Keratinocyte (primary cell): ENCODE measurements at regions not wholly inside any gene's neighbourhood (a gene's known extent, or its start where the extent isn't known, plus 50 kb on each side); places are given as distances from the start of the nearest gene placed in this dataset.

Experiments
- DNase-seq: peaks from one replicate; pipeline ENCODE4 v3.0.0-alpha.2; 2011; ENCODE audit warnings: low read depth, missing footprints, low spot score
- FAIRE-seq: peaks from 2 replicates; lab custom pipeline; 2011; peaks lifted over from hg19 to GRCh38; lab: Jason Lieb, UNC
- H2AFZ ChIP-seq: 2 replicates; pipeline ENCODE4 v1.6.0; 2012; ENCODE audit warnings: low read length, control low read depth, inconsistent platforms; ENCODE audit not compliant: control insufficient read depth
- H3K27ac ChIP-seq: 2 replicates; pipeline ENCODE4 v1.5.1; 2011; ENCODE audit warnings: low read length; ENCODE audit not compliant: control insufficient read depth, insufficient read depth
- H3K27me3 ChIP-seq: 3 replicates; pipeline ENCODE4 v1.6.0; 2011; ENCODE audit warnings: low read length; ENCODE audit not compliant: control insufficient read depth, insufficient read depth; ENCODE audit errors: extremely low read depth
- H3K36me3 ChIP-seq, 2 experiments: 2 replicates in 1 of 2; 3 replicates in 1 of 2; pipeline ENCODE4 v1.5.1; 2011; ENCODE audit warnings: low read length in 2 of 2, mild to moderate bottlenecking in 1 of 2; ENCODE audit not compliant: control insufficient read depth in 2 of 2, insufficient read depth in 2 of 2; ENCODE audit errors: extremely low read depth in 1 of 2
- H3K4me1 ChIP-seq: 3 replicates; pipeline ENCODE4 v1.5.1; 2011; ENCODE audit warnings: low read length; ENCODE audit not compliant: control insufficient read depth, insufficient read depth; ENCODE audit errors: extremely low read depth
- H3K4me2 ChIP-seq: 3 replicates; pipeline ENCODE4 v1.6.0; 2011; ENCODE audit warnings: low read depth, low read length; ENCODE audit not compliant: control insufficient read depth, insufficient read depth; ENCODE audit errors: extremely low read depth
- H3K4me3 ChIP-seq, 3 experiments: fragments of 200-600 bp in 1 of 3; sonication (generic) in 1 of 3; 2 replicates in 2 of 3; 3 replicates in 1 of 3; pipeline ENCODE4 v1.5.1; 2011 to 2016; ENCODE audit warnings: low read length in 3 of 3, mild to moderate bottlenecking in 3 of 3, control low read depth in 2 of 3, inconsistent platforms in 1 of 3, low read depth in 1 of 3, mixed read lengths in 1 of 3, mixed run types in 1 of 3, moderate library complexity in 1 of 3; ENCODE audit not compliant: control insufficient read depth in 2 of 3, insufficient read depth in 2 of 3; ENCODE audit errors: extremely low read depth in 1 of 3
- H3K79me2 ChIP-seq: 2 replicates; pipeline ENCODE4 v1.6.0; 2012; ENCODE audit warnings: low read length; ENCODE audit not compliant: control insufficient read depth, insufficient read depth
- H3K9ac ChIP-seq: 3 replicates; pipeline ENCODE4 v1.6.0; 2011; ENCODE audit warnings: low read length; ENCODE audit not compliant: control insufficient read depth, insufficient read depth; ENCODE audit errors: extremely low read depth
- H3K9me1 ChIP-seq: 3 replicates; pipeline ENCODE4 v1.6.0; 2011; ENCODE audit warnings: low read length; ENCODE audit not compliant: control insufficient read depth, insufficient read depth; ENCODE audit errors: extremely low read depth
- H3K9me3 ChIP-seq: 2 replicates; pipeline ENCODE4 v1.5.1; 2012; ENCODE audit warnings: low read depth, low read length; ENCODE audit not compliant: control insufficient read depth
- H4K20me1 ChIP-seq: 3 replicates; pipeline ENCODE4 v1.6.0; 2011; ENCODE audit warnings: low read length; ENCODE audit not compliant: control insufficient read depth, insufficient read depth; ENCODE audit errors: extremely low read depth
- EZH2 ChIP-seq: IDR thresholded peaks from one replicate; pipeline ENCODE4 v1.6.1; 2012; ENCODE audit warnings: inconsistent platforms, mild to moderate bottlenecking, low read length, moderate library complexity
- dilution Hi-C: fragments of 300-500 bp; cut with MboI; formaldehyde crosslinking; loops from one replicate; pipeline ENCODE4 v1.7.0; 2020; ENCODE audit warnings: low sequenced_read_pairs; ENCODE audit not compliant: extremely low pct_ligation_motif_present
- TF ChIP-seq, protein P1 (sequence below), 3 experiments: IDR thresholded peaks in 1 of 3; conservative IDR thresholded peaks in 1 of 3; optimal IDR thresholded peaks in 1 of 3; 2 replicates in 2 of 3; 3 replicates in 1 of 3; pipeline versions ENCODE3 to v1.5.1; 2011; ENCODE audit warnings: low read length in 3 of 3, mild to moderate bottlenecking in 3 of 3, moderate library complexity in 2 of 3, control low read depth in 1 of 3, inconsistent platforms in 1 of 3; ENCODE audit not compliant: insufficient read depth in 2 of 3; ENCODE audit errors: extremely low read depth in 1 of 3

DNA sequence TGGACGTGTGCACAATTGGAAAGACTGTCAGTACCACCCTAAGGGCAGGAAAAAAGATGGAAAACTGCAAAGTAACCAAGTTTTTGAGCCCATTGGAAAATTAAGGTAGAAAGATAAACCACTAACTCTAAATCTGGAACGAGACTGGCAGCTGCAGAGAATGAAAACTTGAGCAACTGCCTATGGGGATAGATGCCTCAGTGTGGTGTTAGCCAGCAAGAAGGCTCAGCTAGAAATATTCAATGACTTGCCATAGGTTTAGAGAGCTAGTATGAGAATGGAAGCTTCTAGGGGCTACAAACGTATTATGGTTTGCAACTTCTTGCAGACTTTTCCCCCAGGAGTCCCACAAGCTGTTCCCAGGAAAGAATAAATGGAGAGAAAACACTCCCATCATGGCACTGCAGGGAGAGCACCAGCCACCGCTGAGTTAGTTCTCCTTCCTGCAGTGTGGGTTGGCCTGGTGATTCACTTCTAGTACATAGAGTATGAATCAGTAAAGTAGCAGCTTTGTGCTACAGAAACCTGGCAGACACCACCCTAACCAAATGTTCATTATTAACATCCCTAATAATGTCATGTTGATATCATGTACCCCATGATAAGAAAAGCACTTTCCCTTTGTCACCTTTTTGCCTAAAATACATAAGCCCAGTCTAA, 372.4 kb upstream of the VWC2 start:
- H2AFZ ChIP-seq = no peak overlapping the region
- no peak for TF ChIP-seq EZH2
- TF ChIP-seq, protein P1, sequence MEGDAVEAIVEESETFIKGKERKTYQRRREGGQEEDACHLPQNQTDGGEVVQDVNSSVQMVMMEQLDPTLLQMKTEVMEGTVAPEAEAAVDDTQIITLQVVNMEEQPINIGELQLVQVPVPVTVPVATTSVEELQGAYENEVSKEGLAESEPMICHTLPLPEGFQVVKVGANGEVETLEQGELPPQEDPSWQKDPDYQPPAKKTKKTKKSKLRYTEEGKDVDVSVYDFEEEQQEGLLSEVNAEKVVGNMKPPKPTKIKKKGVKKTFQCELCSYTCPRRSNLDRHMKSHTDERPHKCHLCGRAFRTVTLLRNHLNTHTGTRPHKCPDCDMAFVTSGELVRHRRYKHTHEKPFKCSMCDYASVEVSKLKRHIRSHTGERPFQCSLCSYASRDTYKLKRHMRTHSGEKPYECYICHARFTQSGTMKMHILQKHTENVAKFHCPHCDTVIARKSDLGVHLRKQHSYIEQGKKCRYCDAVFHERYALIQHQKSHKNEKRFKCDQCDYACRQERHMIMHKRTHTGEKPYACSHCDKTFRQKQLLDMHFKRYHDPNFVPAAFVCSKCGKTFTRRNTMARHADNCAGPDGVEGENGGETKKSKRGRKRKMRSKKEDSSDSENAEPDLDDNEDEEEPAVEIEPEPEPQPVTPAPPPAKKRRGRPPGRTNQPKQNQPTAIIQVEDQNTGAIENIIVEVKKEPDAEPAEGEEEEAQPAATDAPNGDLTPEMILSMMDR (optimal IDR thresholded peaks at IDR 0.05 in 1 of 3, IDR thresholded peaks at IDR 0.05 in 1 of 3, conservative IDR thresholded peaks at IDR 0.05 in 1 of 3; ENCODE audit: extremely low read depth in 1 of 3, insufficient read depth in 2 of 3, low read length in 3 of 3) = no peak
- dilution Hi-C loops = no loop called here

DNA sequence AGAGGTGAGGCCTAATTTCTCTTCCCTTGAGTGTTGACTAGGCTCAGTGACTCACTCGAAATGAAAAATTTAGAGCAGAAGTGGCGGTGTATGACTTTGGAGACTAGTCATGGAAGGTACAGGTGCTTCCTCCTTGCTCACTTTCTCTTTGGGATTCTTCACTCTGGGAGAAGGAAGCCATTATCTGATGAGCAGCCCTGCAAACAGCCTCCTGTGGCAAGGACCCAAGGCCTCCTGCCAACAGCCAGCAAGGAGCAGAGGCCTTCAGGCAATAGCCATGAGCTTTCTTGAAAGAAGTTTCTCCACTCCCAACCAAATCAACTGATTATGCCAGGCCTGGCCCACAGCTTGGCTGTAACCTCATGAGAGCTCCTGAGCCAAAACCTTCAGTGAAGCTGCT, 369.6 kb upstream of the VWC2 start:
- H3K79me2 ChIP-seq = no peaks in the 10 kb centered on the region
- no peaks in the 10 kb centered on the region for H3K9me3 ChIP-seq
- no peak overlapping the region for H3K4me2 ChIP-seq
- H3K4me3 ChIP-seq = no peak overlapping the region
- H3K9me1 ChIP-seq = no peaks in the 10 kb centered on the region
- H2AFZ ChIP-seq = peak overlapping the region; percentile 10
- no peaks in the 10 kb centered on the region for H3K27me3 ChIP-seq
- TF ChIP-seq, protein P1 (optimal IDR thresholded peaks at IDR 0.05 in 1 of 3, IDR thresholded peaks at IDR 0.05 in 1 of 3, conservative IDR thresholded peaks at IDR 0.05 in 1 of 3; ENCODE audit: extremely low read depth in 1 of 3, insufficient read depth in 2 of 3, low read length in 3 of 3) = no peak
- no peak for TF ChIP-seq EZH2
- DNase-seq = no peak
- no peak overlapping the region for H3K27ac ChIP-seq
- FAIRE-seq = peak; percentile 44
- no peaks in the 10 kb centered on the region for H4K20me1 ChIP-seq
- dilution Hi-C loops = no loop called here
- no peaks in the 10 kb centered on the region for H3K36me3 ChIP-seq
- peaks cover 12% of the 10 kb centered on the region for H3K4me1 ChIP-seq
- no peak overlapping the region for H3K9ac ChIP-seq

More for the DNA sequence above, 372.4 kb upstream of the VWC2 start:
- Histone ChIP-seq H3K4me1 (peaks cover 30% of the 10 kb centered on the region), H3K9ac (no peak overlapping the region), H3K79me2 (no peaks in the 10 kb centered on the region), H3K9me1 (peaks cover 2% of the 10 kb centered on the region), H4K20me1 (no peaks in the 10 kb centered on the region), H3K4me3 (no peak overlapping the region), H3K27ac (no peak overlapping the region), H3K36me3 (no peaks in the 10 kb centered on the region), H3K27me3 (no peaks in the 10 kb centered on the region), H3K9me3 (no peaks in the 10 kb centered on the region), H3K4me2 (peak overlapping the region; percentile 39)
- peak; percentile 65 for FAIRE-seq
- DNase-seq = no peak
